Gastroesophageal sphincter (tissue), 3 donors: ENCODE measurements at regions not wholly inside any gene's neighbourhood (a gene's known extent, or its start where the extent isn't known, plus 50 kb on each side); places are given as distances from the start of the nearest gene placed in this dataset.
A peak's percentile ranks its signal among the peaks of the same experiment; 100 is the strongest.

Experiments used
- CTCF ChIP-seq, 4 experiments: fragments of 200-600 bp in 2 of 4; fragments of 450-650 bp in 2 of 4; sonication (generic) in 1 of 4; IDR thresholded peaks; one replicate each; pipeline ENCODE4 v1.5.1; 2017 to 2019; ENCODE audit warnings: antibody characterized with exemption in 4 of 4, mild to moderate bottlenecking in 2 of 4, moderate library complexity in 2 of 4
- EP300 ChIP-seq: sonication (generic); formaldehyde crosslinking; IDR thresholded peaks from one replicate; pipeline ENCODE4 v1.6.1; 2017; ENCODE audit warnings: antibody characterized with exemption, mild to moderate bottlenecking
- POLR2A ChIP-seq, 2 donors: fragments of 450-650 bp; IDR thresholded peaks; one replicate each; pipeline ENCODE4 v1.6.1; 2017; ENCODE audit warnings: antibody characterized with exemption in 2 of 2, mild to moderate bottlenecking in 2 of 2, moderate library complexity in 1 of 2

GRCh38 chr10:123582084-123582989, 83.8 kb upstream of the GPR26 start:
- TF ChIP-seq POLR2A (IDR thresholded peaks at IDR 0.05) (no peak), CTCF (IDR thresholded peaks at IDR 0.05) (peak; percentile 81 to 89 (median 82)), EP300 (no peak)
